Lower lobe of right lung (tissue), 2 donors: ENCODE measurements at regions not wholly inside any gene's neighbourhood (a gene's known extent, or its start where the extent isn't known, plus 50 kb on each side); places are given as distances from the start of the nearest gene placed in this dataset.

Source experiments
- ATAC-seq, 2 donors: fragments of 200-7000 bp; cut with Tn5 transposase; one replicate each; pipeline ENCODE4 v1.9.1; 2020 to 2022; ENCODE audit warnings: mild to moderate bottlenecking in 2 of 2, moderate library complexity in 2 of 2
- DNase-seq: peaks from one replicate; pipeline ENCODE4 v3.0.0-alpha.2; 2020
- H3K27ac ChIP-seq: fragments of 200-600 bp; one replicate; pipeline ENCODE4 v1.8.0; 2022
- H3K27me3 ChIP-seq: fragments of 200-600 bp; one replicate; pipeline ENCODE4 v1.8.0; 2022; ENCODE audit warnings: low read depth
- H3K36me3 ChIP-seq: fragments of 200-600 bp; one replicate; pipeline ENCODE4 v1.8.0; 2022; ENCODE audit warnings: mild to moderate bottlenecking
- H3K4me1 ChIP-seq: fragments of 200-600 bp; one replicate; pipeline ENCODE4 v1.8.0; 2022
- H3K4me3 ChIP-seq: fragments of 200-600 bp; one replicate; pipeline ENCODE4 v1.8.0; 2022; ENCODE audit warnings: mild to moderate bottlenecking
- H3K9me3 ChIP-seq: fragments of 200-600 bp; one replicate; pipeline ENCODE4 v1.8.0; 2022
- CTCF ChIP-seq: fragments of 200-600 bp; IDR thresholded peaks from one replicate; pipeline ENCODE4 v1.8.0; 2022; ENCODE audit warnings: antibody characterized with exemption, mild to moderate bottlenecking
- intact Hi-C: fragments of 100-400 bp; cut with DNase I; formaldehyde crosslinking; loops from one replicate; pipeline ENCODE4 v1.11.0; 2022
- donor health status: DM: no; HTN: yes; CAD: no; lungs with severe emphysema.

GRCh38 chr15:94125156-94125555 lies 106.2 kb upstream of the MCTP2 start:
- no peak for ATAC-seq
- Histone ChIP-seq H3K27me3 (no peaks in the 10 kb centered on the region), H3K4me1 (no peaks in the 10 kb centered on the region), H3K4me3 (no peak overlapping the region), H3K9me3 (no peaks in the 10 kb centered on the region), H3K27ac (no peak overlapping the region), H3K36me3 (no peaks in the 10 kb centered on the region)
- intact Hi-C loops, result no loop called here
- no peak for DNase-seq
- TF ChIP-seq CTCF, result no peak

DNA sequence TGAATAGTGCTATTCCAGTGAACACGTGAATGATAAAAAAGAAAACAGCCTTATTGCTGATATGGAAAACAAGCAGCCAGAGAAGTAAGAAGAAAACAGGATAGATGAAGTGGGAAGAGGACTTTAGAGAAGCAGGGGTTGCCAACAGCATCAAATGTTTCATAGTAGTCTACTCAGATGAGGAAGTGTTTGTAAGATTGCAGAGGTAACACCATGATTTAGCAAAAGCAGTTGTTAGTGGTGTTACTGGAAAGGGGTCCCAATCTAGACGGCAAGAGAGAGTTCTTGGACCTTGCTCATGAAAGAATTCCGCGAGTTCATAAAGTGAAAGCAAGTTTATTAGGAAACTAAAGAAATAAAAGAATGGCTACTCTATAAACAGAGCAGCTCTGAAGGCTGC lies 108.8 kb upstream of the MCTP2 start:
- Histone ChIP-seq H3K9me3 (no peaks in the 10 kb centered on the region), H3K4me3 (no peak overlapping the region), H3K4me1 (no peaks in the 10 kb centered on the region), H3K27me3 (no peaks in the 10 kb centered on the region), H3K27ac (no peak overlapping the region), H3K36me3 (no peaks in the 10 kb centered on the region)
- TF ChIP-seq CTCF, result no peak
- intact Hi-C loops, result no loop called here
- no peak for DNase-seq
- no peak for ATAC-seq

GRCh38 chr15:94119923-94120775 lies 111.2 kb upstream of the MCTP2 start:
- ATAC-seq (peak; percentile 98), DNase-seq (no peak)
- intact Hi-C loops, result no loop called here
- Histone ChIP-seq H3K27me3 (no peaks in the 10 kb centered on the region), H3K36me3 (no peaks in the 10 kb centered on the region), H3K9me3 (no peaks in the 10 kb centered on the region), H3K4me3 (no peak overlapping the region), H3K27ac (no peak overlapping the region), H3K4me1 (no peaks in the 10 kb centered on the region)
- peak; percentile 81 for TF ChIP-seq CTCF

DNA sequence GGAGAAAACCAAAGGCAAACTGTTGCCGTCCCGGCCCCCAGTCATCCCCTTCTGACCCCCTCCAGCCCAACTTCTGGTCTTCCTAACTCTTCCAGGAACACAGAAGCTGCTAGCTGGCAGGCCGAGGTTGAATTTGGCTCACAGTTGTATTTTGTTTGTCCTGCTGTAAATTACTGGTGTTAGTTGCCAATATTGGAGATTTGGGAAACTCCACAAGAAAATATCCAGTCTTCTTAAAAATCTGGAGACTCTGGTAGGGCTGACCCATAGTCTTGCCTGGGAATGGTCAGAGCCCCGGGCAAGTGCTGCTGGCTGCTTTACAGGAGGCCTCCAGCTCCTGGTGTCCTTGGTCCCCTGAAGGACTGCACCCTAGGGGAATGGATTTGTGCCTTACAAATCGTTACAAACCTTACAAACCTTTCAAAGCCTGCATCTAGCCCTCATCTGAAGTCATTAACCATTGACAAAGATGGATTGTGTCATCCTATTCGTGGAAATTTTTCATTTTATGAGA lies 112.0 kb upstream of the MCTP2 start:
- ATAC-seq (peak; percentile 46 to 68), DNase-seq (no peak)
- H3K9me3 ChIP-seq, result no peaks in the 10 kb centered on the region
- no peak overlapping the region for H3K27ac ChIP-seq
- no peaks in the 10 kb centered on the region for H3K36me3 ChIP-seq
- H3K27me3 ChIP-seq, result no peaks in the 10 kb centered on the region
- intact Hi-C loops, result no loop called here
- no peaks in the 10 kb centered on the region for H3K4me1 ChIP-seq
- no peak overlapping the region for H3K4me3 ChIP-seq
- TF ChIP-seq CTCF, result no peak

- H3K36me3 ChIP-seq, result no peaks in the 10 kb centered on the region
- no peak overlapping the region for H3K4me3 ChIP-seq
- no peak for TF ChIP-seq CTCF
- no peaks in the 10 kb centered on the region for H3K9me3 ChIP-seq
- no peak overlapping the region for H3K27ac ChIP-seq
- H3K27me3 ChIP-seq, result no peaks in the 10 kb centered on the region
- no peaks in the 10 kb centered on the region for H3K4me1 ChIP-seq
- DNase-seq, result no peak
- peak; percentile 84 to 95 for ATAC-seq
- intact Hi-C loops, result no loop called here
Observed at GRCh38 chr15:94110476-94111130, 120.8 kb upstream of the MCTP2 start.
